ENCODE measurements at regions not wholly inside any gene's neighbourhood (a gene's known extent, or its start where the extent isn't known, plus 50 kb on each side); places are given as distances from the start of the nearest gene placed in this dataset.

- no peak for TF ChIP-seq CTCF (optimal IDR thresholded peaks at IDR 0.05 in 1 of 3, IDR thresholded peaks at IDR 0.05 in 1 of 3, conservative IDR thresholded peaks at IDR 0.05 in 1 of 3; ENCODE audit: extremely low read depth in 1 of 3, insufficient read depth in 2 of 3, low read length in 3 of 3)
- TF ChIP-seq EZH2 (IDR thresholded peaks at IDR 0.05; ENCODE audit: low read length): no peak
Observed at GRCh38 chr6:132004668-132005067, 53.5 kb upstream of the CCN2 start.

Measured in keratinocyte (primary cell).